Skin epidermis (tissue), 12 donors: ENCODE measurements at regions not wholly inside any gene's neighbourhood (a gene's known extent, or its start where the extent isn't known, plus 50 kb on each side); places are given as distances from the start of the nearest gene placed in this dataset.
"Not testable (repeated sequence)": the region's sequence is repeated elsewhere in the genome, so short reads cannot be mapped to it uniquely, and the experiment has no call there.

Experiments used
- H3K27ac ChIP-seq, 21 experiments: fragments of 200-600 bp; sonication (generic) in 11 of 21; one replicate each; pipeline ENCODE4 v1.5.0; 2020; ENCODE audit warnings: mild to moderate bottlenecking in 3 of 21, inconsistent platforms in 2 of 21, moderate library complexity in 2 of 21
- H3K4me3 ChIP-seq, 7 experiments: fragments of 200-600 bp; sonication (generic) in 2 of 7; one replicate each; pipeline ENCODE4 v1.5.0; 2020; ENCODE audit warnings: inconsistent platforms in 2 of 7, mild to moderate bottlenecking in 2 of 7, moderate library complexity in 1 of 7

DNA sequence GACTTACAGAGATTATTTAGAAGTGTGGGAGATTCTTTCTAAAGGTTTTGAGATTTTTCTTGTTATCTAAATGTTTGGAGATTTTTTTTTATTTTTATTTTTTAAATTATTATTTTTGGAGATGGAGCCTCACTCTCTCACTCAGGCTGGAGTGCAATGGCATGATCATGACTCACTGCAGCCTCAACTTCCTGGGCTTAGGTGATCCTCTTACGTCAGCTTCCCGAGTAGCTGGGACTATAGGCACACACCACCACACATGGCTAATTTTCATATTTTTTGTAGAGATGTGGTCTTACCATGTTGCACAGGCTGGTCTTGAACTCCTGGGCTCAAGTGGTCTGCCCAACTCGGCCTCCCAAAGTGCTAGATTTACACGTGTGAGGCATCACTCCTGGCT lies 694.5 kb downstream of the TLE1 start:
- H3K27ac ChIP-seq, result no peak overlapping the region
- no peak overlapping the region for H3K4me3 ChIP-seq

DNA sequence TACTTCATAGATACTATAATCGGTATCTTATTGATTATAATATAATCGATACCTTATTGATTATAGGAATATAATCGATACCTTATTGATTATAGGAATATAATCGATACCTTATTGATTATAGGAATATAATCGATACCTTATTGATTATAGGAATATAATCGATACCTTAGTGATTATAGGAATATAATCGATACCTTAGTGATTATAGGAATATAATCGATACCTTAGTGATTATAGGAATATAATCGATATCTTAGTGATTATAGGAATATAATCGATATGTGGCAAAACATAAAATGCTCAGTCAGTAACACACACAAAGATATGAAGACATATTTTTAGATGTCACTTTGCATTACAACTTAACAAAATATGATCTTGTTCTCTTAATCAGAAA lies 703.8 kb downstream of the TLE1 start:
- not testable (repeated sequence) for H3K4me3 ChIP-seq, H3K27ac ChIP-seq

DNA sequence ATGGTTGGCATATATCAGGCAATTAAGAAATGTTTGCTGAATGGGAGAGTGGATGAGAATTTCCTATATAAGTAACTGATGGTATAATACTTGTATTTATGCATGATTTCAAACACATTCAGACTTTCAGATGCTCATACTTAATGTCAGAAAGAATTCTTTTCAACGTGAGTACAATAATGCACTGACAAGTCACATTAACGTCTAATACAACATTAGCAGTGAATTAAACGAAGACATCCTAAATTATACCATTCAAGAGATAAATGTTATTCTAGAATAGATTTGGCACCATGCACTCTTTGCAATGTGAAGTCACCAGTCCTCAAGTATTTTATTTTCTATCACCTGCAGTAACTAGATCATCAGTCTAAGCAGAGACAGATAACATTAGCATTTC lies 712.9 kb downstream of the TLE1 start:
- Histone ChIP-seq H3K4me3 (no peak overlapping the region), H3K27ac (no peak overlapping the region)

DNA sequence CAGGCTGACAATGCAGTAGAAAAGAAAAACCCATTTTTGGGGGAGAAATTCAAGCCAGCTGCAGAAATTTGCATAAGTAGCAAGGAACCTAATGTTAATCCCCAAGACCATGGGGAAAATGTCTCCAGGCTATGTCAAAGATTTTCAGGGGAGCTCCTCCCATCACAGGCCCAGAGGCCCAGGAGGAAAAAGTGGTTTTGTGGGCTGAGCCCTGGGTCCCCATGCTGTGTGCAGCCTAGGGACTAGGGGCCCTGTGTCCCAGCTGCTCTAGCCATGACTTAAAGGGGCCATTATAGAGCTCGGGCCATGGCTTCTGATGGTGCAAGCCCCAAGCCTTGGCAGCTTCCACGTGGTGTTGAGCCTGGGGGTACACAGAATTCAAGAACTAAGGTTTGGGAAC lies 719.0 kb downstream of the TLE1 start:
- H3K4me3 ChIP-seq, H3K27ac ChIP-seq: not testable (repeated sequence)

DNA sequence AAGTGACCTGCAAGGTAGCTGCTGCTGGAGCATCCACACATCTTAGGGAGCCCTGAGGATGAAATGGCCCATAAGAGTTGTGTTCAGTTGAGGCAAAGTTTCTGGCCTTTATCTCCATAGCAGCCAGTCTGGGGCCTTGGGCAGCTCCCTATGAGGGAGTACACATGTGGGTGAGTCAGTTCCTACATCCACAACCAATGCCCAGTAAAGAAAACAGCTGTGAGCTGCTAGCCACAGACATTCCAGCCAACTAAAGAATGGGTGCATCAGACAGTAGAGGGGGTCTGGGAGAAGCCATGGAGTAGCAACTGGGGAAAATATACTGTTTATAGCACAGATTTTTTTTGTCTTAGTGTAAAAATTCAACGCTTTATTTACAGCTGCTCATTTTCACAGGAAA lies 720.7 kb downstream of the TLE1 start:
- no peak overlapping the region for H3K27ac ChIP-seq
- H3K4me3 ChIP-seq, result no peak overlapping the region

DNA sequence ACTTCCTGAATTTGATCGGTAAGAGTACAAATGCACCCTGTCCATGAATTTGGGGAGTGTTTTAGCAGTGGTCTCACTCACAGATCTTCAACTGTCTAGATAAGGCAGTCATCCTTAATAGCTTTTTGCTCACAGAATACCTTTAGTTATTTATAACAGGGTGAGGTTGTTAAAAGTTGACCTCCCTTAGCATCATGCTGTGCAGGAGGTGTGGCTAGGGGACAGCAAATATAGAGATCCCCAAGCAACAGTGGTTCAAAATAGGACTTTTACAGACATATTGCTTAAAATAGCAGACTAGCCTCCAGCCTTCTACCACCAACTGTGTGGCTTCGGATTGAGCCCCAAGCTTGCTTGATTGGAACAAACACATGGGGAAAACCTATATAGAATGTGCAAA lies 724.4 kb downstream of the TLE1 start:
- no peak overlapping the region for H3K27ac ChIP-seq

DNA sequence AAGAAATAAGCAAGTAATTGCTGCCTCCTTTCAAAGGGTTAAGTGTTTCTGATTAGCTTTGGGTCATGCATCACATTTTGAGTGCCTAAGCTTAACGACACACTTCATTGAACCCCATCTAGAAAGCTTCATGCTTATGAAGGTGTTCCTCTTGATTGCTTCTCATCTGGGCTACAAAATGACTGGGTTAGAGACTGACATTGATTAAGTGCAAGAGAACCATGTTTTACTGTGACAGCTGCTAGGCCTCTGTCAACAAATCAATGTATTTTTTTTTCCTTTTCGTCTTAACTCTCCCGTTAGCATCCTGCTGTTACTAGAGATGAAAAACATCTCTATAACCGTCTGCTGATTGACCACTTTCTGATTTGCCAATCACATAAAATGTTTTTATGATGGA lies 725.0 kb downstream of the TLE1 start:
- no peak overlapping the region for H3K27ac ChIP-seq
- no peak overlapping the region for H3K4me3 ChIP-seq

More for the DNA sequence above, 724.4 kb downstream of the TLE1 start:
- no peak overlapping the region for H3K4me3 ChIP-seq

DNA sequence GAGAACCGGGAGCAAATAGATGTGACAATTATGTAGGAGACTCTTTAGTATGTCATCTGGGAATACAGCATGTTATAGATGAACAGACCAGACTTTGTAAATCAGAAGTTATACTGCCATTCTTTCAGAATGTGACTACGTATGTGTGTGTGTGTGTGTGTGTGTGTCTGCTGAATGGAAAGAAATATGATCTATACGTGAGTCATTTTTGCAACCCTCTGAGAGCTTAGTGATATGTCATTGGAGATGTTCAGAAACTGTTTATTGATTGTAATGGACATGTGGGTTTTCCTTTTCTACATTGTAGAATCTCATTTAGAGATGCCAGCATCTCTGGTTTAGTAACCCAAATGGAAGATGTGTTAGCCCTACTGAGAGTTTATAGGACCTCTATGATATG lies 731.5 kb downstream of the TLE1 start:
- no peak overlapping the region for H3K27ac ChIP-seq
- H3K4me3 ChIP-seq, result no peak overlapping the region

DNA sequence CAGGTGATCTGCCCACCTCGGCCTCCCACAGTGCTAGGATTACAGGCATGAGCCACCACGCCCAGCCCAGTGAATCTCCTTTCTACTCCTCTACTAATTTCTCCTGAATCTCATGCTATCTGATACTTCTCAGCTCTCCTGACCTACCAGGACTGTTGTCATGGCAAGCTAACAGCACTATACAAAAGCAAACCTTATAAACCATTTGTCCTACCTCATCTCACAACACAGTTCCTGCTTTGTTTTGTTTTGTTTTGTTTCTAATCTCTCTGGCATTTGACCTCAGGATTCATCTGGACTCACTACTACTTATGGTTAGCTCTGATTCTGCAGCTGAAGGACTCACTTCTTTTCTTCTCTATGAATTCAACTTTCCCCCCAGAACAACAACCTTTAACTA lies 734.8 kb downstream of the TLE1 start:
- Histone ChIP-seq H3K27ac (no peak overlapping the region), H3K4me3 (no peak overlapping the region)

DNA sequence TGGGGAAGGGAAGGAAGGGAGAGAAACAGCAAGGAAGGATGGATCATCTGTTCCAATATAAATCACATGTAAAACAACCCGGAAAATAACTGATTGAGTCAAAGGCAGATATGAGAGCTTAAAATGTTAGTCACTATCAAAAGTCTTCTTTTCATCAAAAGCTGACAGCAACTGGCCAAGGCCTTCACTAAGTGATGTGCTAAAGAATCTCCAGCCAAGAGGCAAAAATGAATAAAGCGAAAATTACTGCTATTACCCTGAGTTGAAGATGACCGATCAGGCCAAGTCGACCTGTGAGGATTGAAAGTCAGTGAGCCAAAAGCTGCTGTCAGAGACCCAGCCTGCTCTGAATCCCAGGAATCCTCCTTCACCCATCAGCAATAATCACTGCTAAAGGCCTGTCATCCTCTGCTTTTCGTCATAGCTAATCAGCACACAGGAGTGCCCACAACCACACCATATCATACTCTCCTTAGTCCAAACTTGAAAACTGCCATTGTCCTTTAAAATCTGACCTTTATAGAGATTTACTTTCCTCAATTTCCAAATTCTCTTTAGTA lies 736.9 kb downstream of the TLE1 start:
- Histone ChIP-seq H3K27ac (no peak overlapping the region), H3K4me3 (no peak overlapping the region)

DNA sequence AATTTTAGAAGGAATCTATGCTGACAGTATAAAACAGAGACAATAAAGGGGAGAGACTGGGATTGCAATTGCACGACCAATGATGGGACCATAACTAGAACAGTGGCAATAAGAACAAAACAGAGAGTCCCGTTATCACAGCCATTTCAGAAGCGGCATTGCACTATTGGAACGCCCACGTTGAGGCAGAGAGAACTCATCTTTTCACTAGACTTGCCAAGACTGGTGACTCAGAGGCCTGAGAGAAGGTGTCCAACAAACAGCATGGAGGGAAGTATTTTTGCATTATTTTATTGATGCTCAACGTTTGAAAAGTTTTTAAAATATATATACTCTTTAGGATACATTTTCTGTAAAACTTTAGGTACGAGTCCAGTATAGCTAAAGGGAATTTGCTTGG lies 737.7 kb downstream of the TLE1 start:
- Histone ChIP-seq H3K27ac (no peak overlapping the region), H3K4me3 (no peak overlapping the region)

DNA sequence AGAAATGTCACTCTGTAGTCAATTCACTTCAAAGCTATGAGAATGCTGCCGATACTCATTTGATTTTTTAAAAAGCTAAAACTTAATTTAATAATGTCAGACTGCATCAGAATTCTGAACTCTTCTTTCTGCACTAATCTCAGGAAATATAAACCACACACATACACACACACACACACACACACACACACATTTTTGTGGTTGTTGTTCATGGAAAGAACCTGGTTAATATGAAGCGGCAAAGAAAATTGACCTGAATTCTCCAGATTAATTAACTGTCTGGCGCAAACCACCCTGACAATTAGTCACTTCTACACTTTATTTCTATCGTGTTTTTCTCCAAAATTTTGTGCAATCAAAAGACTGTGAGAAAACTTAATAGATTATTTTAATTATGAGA lies 740.5 kb downstream of the TLE1 start:
- no peak overlapping the region for H3K27ac ChIP-seq
- H3K4me3 ChIP-seq, result no peak overlapping the region

DNA sequence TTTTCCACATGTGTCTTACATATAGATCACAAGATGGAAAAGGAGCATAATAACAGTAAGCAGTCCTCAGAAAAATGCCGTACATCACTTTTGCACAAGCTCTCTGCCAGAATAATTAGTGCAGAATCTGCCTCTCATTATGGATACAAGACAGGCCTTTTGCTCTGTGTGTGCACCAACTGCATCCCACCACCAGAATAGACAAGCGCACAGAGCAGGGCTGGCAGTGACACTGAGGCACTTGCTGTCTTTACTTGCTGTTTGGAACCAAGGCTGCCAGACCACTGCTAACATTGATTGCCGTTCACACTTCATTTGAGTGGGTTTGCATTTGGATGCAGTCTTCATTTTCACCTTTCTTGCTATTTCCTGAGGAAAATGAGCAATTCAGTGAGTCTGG lies 741.3 kb downstream of the TLE1 start:
- H3K27ac ChIP-seq, result no peak overlapping the region
- no peak overlapping the region for H3K4me3 ChIP-seq

DNA sequence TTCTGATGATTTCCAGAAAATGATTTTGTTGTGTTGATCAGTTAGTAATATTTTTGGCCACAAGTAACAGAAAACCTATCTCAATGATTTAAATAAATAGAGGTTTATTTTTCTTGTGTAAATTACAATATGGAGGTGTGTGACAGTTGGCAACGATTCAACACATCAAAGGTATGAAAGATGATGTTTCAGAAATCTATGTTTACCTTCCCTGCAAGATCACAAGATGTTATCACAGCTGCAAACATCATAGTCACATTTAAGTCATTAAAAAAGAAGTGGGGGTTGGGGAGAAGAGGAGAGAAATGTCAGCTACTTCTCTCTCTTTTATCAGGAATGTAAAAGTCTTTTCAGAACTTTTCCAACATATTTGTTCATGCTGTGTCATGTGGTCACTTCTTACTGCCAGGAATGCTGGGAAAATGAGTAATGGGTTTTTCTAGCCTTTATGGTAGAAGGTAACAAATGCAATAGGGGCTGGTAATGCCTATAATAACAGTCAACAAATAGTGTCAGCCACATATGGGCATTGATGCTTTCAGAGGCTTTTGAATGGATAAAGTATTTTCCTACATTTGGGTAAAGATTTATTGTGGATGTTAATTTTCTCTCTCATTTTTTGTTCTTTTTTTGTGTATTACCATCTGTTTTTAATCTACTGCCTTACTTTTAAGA lies 742.7 kb downstream of the TLE1 start:
- no peak overlapping the region for H3K27ac ChIP-seq
- no peak overlapping the region for H3K4me3 ChIP-seq

DNA sequence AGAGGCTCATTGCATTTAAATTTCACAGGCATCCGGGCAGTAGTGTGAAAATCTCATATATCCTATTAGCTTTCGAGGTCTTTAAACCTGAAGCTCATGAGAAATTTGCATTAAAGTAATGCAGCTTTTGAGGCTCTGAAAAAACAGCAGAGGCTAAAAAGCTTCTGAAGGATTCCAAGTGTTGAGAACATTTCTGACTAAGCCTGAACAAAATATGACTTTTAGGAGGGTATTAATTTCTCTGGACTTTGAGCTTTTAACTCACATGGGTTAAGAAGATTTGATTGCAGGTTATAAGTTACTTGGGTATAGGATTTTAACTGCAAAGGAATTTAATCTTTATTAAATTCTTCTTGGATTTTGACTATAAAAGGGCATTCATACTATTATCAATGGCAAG lies 743.9 kb downstream of the TLE1 start:
- Histone ChIP-seq H3K27ac (no peak overlapping the region), H3K4me3 (no peak overlapping the region)

DNA sequence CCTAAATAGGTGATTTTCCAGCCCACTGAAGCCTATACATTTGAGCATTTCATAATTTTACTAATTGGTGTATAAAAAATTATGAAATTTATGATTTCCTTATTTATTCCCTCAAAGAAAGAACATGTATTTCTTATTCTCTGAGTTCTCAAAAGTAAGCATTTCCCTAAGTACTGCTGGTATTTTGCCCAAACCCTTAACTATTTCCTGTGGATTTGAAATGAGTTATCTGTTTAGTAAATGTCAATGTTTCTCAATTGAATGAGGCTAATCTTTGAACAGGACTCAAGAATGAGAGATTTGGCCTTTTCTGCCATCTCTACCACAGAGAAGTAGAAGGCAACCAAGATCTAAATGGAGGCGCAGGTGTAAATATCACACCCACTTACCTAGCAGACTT lies 751.7 kb downstream of the TLE1 start:
- H3K4me3 ChIP-seq, result no peak overlapping the region
- H3K27ac ChIP-seq, result no peak overlapping the region

DNA sequence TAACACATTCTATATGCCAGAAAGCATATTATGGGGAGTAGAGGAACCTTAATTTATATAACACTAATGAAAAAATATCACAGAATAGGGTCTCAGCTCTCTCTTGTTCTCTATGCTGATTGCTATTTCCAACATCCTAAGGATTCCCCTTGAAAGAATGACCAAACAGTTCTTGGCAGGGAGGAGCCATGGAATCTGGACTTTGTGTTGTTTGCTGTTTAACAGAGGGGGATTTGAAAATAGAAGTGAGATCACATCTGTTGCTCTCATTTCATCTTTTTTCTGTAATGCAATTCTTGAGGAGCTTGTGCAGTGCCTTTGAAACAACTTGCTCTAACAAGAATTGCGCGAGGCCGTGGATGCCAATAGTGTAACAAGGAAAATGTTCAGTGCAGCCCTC lies 755.3 kb downstream of the TLE1 start:
- H3K27ac ChIP-seq, result no peak overlapping the region

DNA sequence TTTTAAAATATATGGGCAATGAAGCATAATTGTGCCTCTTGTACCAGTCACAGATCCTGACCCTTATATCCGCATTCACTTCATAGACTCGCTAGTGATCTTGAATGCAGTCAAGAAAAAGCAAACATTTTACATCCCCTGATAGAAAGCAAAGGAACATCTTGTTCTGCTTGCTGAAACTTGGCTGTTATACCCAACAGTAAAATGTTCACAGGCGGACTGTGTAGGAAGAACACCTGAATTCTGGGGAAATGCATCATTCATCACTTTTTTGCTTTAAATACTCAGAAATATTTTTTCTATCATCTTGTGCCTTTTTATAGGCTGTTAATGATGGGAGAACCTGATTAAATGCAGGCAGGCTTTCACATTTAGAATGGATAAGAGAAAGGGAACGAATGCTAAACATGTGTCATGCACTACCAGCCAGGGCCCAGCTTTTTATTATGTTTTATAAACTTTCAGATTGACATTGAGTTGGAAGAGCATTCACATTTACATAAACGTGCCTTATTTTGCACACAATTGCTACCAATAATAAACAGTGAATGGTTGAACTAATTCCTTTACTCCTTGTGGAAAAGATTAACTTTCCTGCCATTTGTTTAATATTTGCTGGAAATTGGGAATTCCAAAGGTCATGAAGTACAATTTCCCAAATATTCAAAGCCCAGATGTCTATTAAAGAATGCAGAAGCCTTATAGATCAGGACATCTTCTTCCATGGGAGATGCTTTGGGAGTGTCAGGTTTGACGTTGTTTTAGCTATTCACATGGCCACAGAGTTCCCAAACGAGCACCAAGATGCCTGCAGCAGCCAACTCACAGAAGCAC lies 756.2 kb downstream of the TLE1 start:
- no peak overlapping the region for H3K27ac ChIP-seq
- H3K4me3 ChIP-seq, result no peak overlapping the region

More for the DNA sequence above, 755.3 kb downstream of the TLE1 start:
- no peak overlapping the region for H3K4me3 ChIP-seq

DNA sequence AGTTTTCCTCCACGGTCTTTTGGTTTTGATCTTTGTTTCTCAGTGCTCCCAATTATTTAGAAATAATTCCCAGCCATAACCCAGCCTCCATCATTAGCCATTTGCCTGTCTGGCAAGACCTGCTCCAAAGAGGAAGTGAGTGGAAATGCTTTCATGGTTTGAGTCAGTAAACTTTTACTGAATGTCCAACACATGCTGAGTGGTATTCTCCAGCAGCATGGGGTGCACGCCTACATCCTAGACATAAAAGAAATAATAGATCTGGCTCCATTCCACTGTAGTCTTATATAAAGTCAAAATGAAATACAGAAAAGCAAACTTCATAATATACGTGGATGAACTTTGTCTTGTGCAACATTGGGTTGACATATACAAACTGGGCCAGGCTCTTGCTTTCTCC lies 757.2 kb downstream of the TLE1 start:
- Histone ChIP-seq H3K4me3 (no peak overlapping the region), H3K27ac (no peak overlapping the region)

DNA sequence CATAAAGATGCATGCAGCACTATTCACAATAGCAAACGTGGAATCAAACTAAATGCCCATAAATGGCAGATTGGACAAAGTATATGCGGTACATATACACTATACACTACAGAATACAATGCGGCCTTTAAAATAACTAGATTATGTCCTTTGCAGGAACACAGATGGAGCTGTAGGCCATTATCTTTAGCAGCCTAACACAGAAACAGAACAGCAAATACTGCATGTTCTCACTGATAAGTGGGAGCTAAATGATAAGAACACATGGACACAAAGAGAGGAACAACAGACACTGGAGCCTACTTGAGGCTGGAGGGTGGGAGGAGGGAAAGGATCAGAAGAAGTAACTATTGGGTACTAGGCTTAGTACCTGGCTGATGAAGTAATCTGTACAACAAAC lies 758.2 kb downstream of the TLE1 start:
- H3K27ac ChIP-seq, result no peak overlapping the region
- H3K4me3 ChIP-seq, result no peak overlapping the region

DNA sequence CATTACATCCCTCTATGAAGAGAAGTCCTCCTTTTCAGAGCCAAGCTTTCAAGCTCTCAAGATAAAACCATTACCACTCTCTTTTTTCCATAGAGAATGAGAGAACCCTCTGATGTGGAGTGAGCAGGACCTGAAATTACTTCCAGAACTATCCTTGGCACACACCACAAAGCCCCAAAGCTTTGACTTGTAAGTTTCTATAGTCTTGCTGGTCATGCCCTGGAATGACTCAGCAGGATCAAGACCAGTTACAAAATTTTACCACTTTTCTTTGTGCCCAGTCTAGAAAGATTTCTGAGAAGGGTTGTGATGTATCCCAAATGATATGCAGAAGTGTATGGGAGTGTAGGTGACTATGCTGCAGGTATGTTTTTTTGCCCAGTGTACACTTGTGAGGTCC lies 760.6 kb downstream of the TLE1 start:
- Histone ChIP-seq H3K4me3 (no peak overlapping the region), H3K27ac (no peak overlapping the region)
